HFFc6 (cell line): ENCODE measurements at regions not wholly inside any gene's neighbourhood (a gene's known extent, or its start where the extent isn't known, plus 50 kb on each side); places are given as distances from the start of the nearest gene placed in this dataset.

Experiments used
- DNase-seq: peaks from one replicate; pipeline ENCODE4 v3.0.0-alpha.2; 2018
- H3K27ac Mint-ChIP-seq: 2 replicates; pipeline ENCODE4 v1.8.0; 2020; ENCODE audit warnings: mild to moderate bottlenecking, mixed read lengths
- H3K27me3 Mint-ChIP-seq: 2 replicates; pipeline ENCODE4 v1.8.0; 2021; ENCODE audit warnings: mild to moderate bottlenecking, moderate library complexity, mixed read lengths; ENCODE audit not compliant: insufficient read depth
- H3K36me3 Mint-ChIP-seq: 2 replicates; pipeline ENCODE4 v1.8.0; 2021; ENCODE audit warnings: low read depth, mixed read lengths
- H3K4me1 Mint-ChIP-seq: 2 replicates; pipeline ENCODE4 v1.8.0; 2020; ENCODE audit warnings: low read depth, mixed read lengths
- H3K4me3 Mint-ChIP-seq: 2 replicates; pipeline ENCODE4 v1.8.0; 2020; ENCODE audit warnings: mild to moderate bottlenecking, moderate library complexity, mixed read lengths
- H3K9me3 Mint-ChIP-seq: 2 replicates; pipeline ENCODE4 v1.8.0; 2020; ENCODE audit warnings: mild to moderate bottlenecking, mixed read lengths
- TF ChIP-seq, protein P1 (sequence below): fragments of 200-600 bp; sonication (generic); IDR thresholded peaks from 2 replicates; pipeline ENCODE4 v1.5.0; 2021; ENCODE audit warnings: antibody characterized with exemption, mild to moderate bottlenecking

DNA sequence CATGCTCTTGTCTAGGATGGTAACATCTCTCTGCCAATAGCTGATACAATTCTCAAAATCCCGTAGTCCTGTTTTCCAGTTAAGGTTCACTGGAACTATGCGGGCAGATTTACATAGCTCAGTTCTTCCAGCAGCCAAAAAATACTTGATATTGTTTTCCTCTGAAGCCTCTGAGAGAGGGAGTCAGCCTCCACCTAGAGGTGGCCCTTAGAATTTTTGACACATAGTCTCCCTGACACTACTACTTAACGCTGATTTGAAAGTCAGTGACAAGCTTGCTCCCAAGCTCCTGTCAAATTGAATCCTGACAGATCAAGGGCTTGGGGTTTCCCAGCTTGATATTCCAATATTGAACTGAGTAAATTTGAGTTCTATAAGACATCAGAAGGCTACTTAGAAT lies 1780.1 kb downstream of the TP53TG3F start:
- DNase-seq: no peak
- no peaks in the 10 kb centered on the region for H3K4me1 Mint-ChIP-seq
- H3K4me3 Mint-ChIP-seq: no peak overlapping the region
- no peaks in the 10 kb centered on the region for H3K36me3 Mint-ChIP-seq
- H3K27ac Mint-ChIP-seq: no peak overlapping the region
- TF ChIP-seq, protein P1, sequence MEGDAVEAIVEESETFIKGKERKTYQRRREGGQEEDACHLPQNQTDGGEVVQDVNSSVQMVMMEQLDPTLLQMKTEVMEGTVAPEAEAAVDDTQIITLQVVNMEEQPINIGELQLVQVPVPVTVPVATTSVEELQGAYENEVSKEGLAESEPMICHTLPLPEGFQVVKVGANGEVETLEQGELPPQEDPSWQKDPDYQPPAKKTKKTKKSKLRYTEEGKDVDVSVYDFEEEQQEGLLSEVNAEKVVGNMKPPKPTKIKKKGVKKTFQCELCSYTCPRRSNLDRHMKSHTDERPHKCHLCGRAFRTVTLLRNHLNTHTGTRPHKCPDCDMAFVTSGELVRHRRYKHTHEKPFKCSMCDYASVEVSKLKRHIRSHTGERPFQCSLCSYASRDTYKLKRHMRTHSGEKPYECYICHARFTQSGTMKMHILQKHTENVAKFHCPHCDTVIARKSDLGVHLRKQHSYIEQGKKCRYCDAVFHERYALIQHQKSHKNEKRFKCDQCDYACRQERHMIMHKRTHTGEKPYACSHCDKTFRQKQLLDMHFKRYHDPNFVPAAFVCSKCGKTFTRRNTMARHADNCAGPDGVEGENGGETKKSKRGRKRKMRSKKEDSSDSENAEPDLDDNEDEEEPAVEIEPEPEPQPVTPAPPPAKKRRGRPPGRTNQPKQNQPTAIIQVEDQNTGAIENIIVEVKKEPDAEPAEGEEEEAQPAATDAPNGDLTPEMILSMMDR: no peak
- no peaks in the 10 kb centered on the region; the same call in 1 of the 2 replicates for H3K27me3 Mint-ChIP-seq
- peaks cover 37% of the 10 kb centered on the region for H3K9me3 Mint-ChIP-seq

DNA sequence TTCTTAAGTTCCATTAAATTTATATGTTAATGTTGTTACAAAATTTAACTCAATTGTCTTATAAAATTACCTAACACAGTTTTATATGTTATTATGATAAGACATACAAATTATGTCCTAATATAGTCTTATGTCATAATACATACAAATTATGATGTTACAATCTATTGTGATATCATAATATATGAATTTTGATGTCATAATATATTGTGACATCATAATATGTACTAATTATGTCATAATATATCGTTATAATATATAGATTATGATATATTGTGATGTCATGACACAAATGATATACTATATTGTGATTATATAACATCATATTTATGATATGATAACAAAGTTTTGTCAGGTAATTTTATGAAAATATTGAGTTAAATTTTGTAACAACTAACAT lies 1789.6 kb downstream of the TP53TG3F start:
- Mint-ChIP-seq H3K9me3 (peaks cover 28% of the 10 kb centered on the region), H3K4me1 (no peaks in the 10 kb centered on the region), H3K36me3 (0 out of 2 replicates have a peak, but pooled peaks cover 7% of the 10 kb centered on the region), H3K27ac (no peak overlapping the region), H3K27me3 (no peaks in the 10 kb centered on the region), H3K4me3 (no peak overlapping the region)
- TF ChIP-seq, protein P1: no peak
- DNase-seq: no peak

DNA sequence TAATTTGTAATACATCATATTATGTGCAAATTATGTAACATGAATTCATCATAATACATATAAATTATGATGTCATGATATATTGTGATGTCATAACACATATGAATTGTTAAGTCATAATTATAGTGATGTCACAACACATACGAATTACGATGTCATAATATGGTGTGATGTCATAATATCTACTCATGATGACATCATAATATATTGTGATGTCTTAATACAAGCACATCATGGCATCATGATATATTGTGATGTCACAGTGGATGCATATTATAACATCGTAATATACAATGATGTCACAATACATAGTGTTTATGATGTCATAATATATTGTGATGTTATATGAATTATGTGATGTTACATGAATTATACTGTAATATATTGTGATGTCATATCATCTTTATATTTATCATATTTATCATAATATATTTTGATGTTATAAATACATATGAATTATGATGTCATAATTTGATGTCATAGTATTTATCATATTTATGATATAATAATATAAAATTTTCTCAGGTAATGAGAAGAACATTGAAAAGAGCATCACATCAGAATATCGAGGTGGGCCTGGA lies 1793.0 kb downstream of the TP53TG3F start:
- Mint-ChIP-seq H3K9me3 (peaks cover 21% of the 10 kb centered on the region), H3K4me1 (no peaks in the 10 kb centered on the region), H3K36me3 (no peaks in the 10 kb centered on the region), H3K27me3 (no peaks in the 10 kb centered on the region), H3K27ac (no peak overlapping the region), H3K4me3 (no peak overlapping the region)
- TF ChIP-seq, protein P1: no peak
- DNase-seq: no peak

DNA sequence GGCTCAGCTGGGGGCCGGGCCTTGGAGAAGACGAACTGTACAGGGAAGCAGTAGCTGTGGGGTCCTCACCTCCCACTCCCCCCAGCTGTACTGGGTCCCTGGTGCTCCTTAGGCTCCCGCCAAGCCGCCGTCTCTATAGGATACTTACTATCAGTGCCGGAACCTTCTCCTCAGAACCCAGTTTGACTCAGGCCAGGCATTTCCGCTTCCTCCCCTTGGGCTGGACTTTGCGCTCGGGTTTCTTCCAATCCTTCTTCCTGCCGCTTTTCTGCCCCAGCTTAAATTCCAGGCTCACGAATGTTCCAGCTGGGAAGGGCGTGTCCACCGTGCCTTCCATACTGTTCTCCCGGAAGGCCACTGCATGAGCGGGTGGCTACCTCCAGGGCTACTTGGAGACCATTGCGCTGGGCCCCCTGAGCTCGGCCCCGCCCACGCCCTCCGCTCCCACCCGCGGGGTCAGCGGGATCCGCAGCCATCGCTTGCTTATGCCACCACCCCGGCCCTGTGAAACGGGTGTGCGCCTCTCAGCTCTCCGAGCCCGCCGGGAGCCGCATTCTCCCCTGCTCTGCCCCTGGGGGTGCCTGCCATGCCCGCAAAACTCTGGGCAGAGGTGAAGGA lies 1795.9 kb downstream of the TP53TG3F start:
- no peaks in the 10 kb centered on the region for H3K36me3 Mint-ChIP-seq
- H3K4me3 Mint-ChIP-seq: no peak overlapping the region
- TF ChIP-seq, protein P1: no peak
- H3K27ac Mint-ChIP-seq: no peak overlapping the region
- H3K4me1 Mint-ChIP-seq: no peaks in the 10 kb centered on the region
- H3K27me3 Mint-ChIP-seq: no peaks in the 10 kb centered on the region
- DNase-seq: no peak
- peaks cover 37% of the 10 kb centered on the region for H3K9me3 Mint-ChIP-seq

DNA sequence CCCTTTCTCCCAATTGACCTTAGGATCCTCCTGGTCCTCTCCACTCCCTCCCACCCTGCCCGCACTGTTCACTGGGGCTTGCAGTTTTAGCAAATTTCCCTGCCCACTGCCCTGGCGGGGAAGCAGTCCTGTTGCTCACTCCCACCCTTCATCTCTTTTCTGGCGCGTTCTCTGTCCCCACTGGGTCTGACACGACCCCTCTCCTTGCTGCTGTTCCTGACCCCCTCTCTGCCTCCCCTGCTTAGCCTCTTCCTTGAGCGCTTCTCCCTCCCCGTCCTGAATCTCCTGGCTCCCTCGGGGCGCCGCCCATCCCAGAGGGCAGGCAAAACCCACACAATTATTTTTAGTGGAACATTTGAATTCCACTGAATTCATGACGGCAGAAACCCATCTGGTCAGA lies 1796.4 kb downstream of the TP53TG3F start:
- no peaks in the 10 kb centered on the region for H3K27me3 Mint-ChIP-seq
- H3K4me1 Mint-ChIP-seq: no peaks in the 10 kb centered on the region
- no peak overlapping the region for H3K27ac Mint-ChIP-seq
- H3K9me3 Mint-ChIP-seq: peaks cover 37% of the 10 kb centered on the region
- no peak overlapping the region for H3K4me3 Mint-ChIP-seq
- H3K36me3 Mint-ChIP-seq: no peaks in the 10 kb centered on the region
- DNase-seq: no peak
- TF ChIP-seq, protein P1: no peak
